Islet of Langerhans (tissue), 1 donor: ENCODE measurements at regions not wholly inside any gene's neighbourhood (a gene's known extent, or its start where the extent isn't known, plus 50 kb on each side); places are given as distances from the start of the nearest gene placed in this dataset.
"Not testable (repeated sequence)": the region's sequence is repeated elsewhere in the genome, so short reads cannot be mapped to it uniquely, and the experiment has no call there.

Experiments used
- FAIRE-seq: peaks from one replicate; lab custom pipeline; 2011; peaks lifted over from hg19 to GRCh38; lab: Jason Lieb, UNC

- not testable (repeated sequence) for FAIRE-seq
Measured at GRCh38 chrX:90575155-90575554, 653.4 kb downstream of the TGIF2LX start.

DNA sequence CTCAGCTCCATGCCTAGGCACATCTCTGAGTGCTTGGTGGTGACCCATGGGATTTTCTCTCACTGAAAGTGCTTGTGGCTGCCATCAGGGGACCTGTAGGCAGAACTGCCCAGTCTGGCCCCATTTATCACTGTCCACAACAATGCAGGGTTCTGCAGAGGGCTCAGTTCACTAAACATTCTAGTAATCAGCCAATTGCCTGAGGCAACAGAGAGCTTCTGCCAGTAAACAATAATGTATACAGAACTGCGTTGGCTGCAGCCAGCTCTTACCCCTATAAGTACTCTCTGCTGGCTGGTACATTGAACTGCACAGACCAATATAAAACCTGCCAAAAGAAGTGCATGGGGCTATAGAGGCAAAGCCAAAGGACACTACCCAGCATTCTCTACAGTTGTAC lies 680.2 kb downstream of the TGIF2LX start:
- FAIRE-seq = not testable (repeated sequence)

DNA sequence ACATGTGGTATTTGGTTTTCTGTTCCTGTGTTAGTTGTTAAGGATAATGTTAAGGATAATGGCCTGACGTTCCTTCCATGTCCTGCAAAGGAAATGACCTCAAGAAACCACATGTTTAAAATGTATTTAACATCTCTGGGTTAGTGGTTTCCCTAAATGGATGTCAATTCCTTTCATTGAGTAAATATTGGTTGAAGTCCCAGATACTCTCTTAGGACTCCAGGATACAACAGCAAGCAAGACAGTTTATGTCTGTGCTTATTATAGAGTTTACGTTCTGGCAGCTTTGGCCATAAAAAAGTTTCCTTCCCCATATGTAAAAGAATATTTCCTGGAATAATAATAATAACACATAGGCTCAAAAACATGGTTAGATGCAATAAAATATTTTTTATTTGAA lies 684.0 kb downstream of the TGIF2LX start:
- peak; percentile 88 for FAIRE-seq

DNA sequence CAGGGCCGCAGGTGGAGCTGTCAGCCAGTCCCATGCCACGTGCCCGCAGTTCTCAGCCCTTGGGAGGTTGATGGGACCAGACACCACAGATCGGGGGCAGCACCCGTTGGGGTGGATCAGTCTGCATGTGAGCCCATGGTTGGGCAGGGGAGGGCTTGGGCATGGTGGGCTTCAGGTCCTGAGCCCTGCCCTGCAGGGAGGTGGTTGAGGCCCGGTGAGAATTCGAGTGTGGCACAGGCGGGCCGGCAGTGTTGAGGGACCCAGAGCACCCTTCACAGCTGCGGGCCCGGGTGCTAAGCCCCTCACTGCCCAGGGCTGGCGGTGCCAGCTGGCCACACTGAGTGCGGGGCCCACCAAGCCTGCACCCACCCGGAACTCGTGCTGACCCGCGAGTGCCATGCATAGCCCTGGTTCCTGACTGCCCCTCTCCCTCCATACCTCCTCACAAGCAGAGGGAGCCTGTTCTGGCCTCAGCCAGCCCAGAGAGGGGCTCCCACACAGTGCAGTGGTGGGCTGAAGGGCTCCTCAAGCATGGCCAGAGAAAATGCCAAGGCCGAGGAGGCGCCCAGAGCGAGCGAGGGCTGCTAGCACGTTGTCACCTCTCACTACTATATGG lies 696.1 kb downstream of the TGIF2LX start:
- FAIRE-seq = no peak

GRCh38 chrX:90665161-90665560 lies 743.5 kb downstream of the TGIF2LX start:
- FAIRE-seq = not testable (repeated sequence)

GRCh38 chrX:90713552-90713951 lies 721.1 kb upstream of the PABPC5 start:
- not testable (repeated sequence) for FAIRE-seq

GRCh38 chrX:90737555-90737954 lies 697.1 kb upstream of the PABPC5 start:
- not testable (repeated sequence) for FAIRE-seq

GRCh38 chrX:90757619-90758018 lies 677.0 kb upstream of the PABPC5 start:
- FAIRE-seq = not testable (repeated sequence)

DNA sequence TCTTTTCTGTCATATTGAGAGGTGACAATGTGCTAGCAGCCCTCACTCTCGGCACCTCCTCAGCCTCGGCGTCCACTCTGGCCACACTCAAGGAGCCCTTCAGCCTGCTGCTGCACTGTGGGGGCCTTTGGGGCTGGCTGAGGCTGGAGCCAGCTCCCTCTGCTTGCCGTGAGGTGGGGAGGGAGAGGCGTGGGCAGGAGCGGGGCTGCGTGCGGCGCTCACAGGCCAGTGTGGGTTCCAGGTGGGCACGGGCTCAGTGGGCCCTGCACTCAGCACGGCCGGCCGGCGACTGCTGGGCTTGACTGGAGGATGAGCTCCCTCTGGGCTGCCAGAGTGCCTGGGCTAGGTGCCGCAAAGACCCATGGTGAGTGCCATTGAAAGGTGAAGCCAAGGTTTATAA lies 669.2 kb upstream of the PABPC5 start:
- FAIRE-seq = not testable (repeated sequence)

DNA sequence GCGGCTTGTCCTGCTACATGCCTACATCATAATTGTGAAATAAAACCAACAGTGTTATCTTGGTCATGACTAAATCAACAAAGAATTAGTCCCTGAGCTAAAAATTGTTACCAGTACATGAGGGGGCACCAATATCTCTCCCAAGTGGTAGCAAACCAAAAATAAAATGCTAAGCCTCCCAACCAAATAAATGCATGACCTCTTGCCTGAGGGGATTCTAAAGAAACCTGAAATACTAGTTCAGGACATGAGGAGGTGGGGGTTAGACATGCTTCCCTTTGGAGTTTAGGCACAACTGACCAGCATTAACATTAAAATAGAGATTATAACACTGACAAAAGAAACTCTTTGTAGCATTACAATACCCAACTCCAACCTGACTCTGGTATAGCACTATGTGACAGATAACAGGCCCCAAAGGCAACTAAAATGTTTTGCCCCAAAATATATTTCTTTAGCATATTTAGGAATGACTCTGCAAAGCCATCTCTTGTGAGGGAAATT lies 654.3 kb upstream of the PABPC5 start:
- not testable (repeated sequence) for FAIRE-seq
